ENCODE measurements at regions not wholly inside any gene's neighbourhood (a gene's known extent, or its start where the extent isn't known, plus 50 kb on each side); places are given as distances from the start of the nearest gene placed in this dataset.

- TF ChIP-seq CTCF (IDR thresholded peaks at IDR 0.05) (no peak), POLR2A (IDR thresholded peaks at IDR 0.05) (no peak)
- Histone ChIP-seq H3K4me3 (no peak overlapping the region), H3K27ac (no peak overlapping the region), H3K36me3 (ENCODE audit: low read depth, missing control alignments) (no peaks in the 10 kb centered on the region), H3K9me3 (no peaks in the 10 kb centered on the region), H3K27me3 (no peaks in the 10 kb centered on the region), H3K4me1 (peaks cover 9% of the 10 kb centered on the region)
- no peak for DNase-seq
- intact Hi-C loops (cut with DNase I; ENCODE audit: low total_unique reads) = no loop called here
- WGBS, 2 donors = 91% methylated on average over 11 to 17 of the region's 17 CpGs
These were observed 69.1 kb downstream of the METRNL start for GRCh38 chr17:83148317-83149028.

- Histone ChIP-seq H3K27me3 (no peaks in the 10 kb centered on the region), H3K4me3 (no peak overlapping the region), H3K4me1 (peaks cover 9% of the 10 kb centered on the region), H3K27ac (no peak overlapping the region), H3K9me3 (no peaks in the 10 kb centered on the region), H3K36me3 (ENCODE audit: low read depth, missing control alignments) (no peaks in the 10 kb centered on the region)
- no peak for DNase-seq
- intact Hi-C loops (cut with DNase I; ENCODE audit: low total_unique reads) = no loop called here
- TF ChIP-seq CTCF (IDR thresholded peaks at IDR 0.05) = no peak
- no peak for TF ChIP-seq POLR2A (IDR thresholded peaks at IDR 0.05)
- 83 to 88% methylated on average over 8 to 9 of the region's 9 CpGs for WGBS, 2 donors
These were observed 69.8 kb downstream of the METRNL start for GRCh38 chr17:83149029-83149725.

GRCh38 chr17:83149761-83150251 lies 70.4 kb downstream of the METRNL start:
- WGBS, 2 donors = 88 to 89% methylated on average over 8 to 15 of the region's 15 CpGs
- no peaks in the 10 kb centered on the region for H3K9me3 ChIP-seq
- H3K4me1 ChIP-seq = peaks cover 9% of the 10 kb centered on the region
- no peak overlapping the region for H3K4me3 ChIP-seq
- H3K27ac ChIP-seq = no peak overlapping the region
- TF ChIP-seq POLR2A (IDR thresholded peaks at IDR 0.05) = no peak
- DNase-seq = peak; percentile 12
- no peaks in the 10 kb centered on the region for H3K27me3 ChIP-seq
- H3K36me3 ChIP-seq (ENCODE audit: low read depth, missing control alignments) = no peaks in the 10 kb centered on the region
- intact Hi-C loops (cut with DNase I; ENCODE audit: low total_unique reads) = no loop called here

- 91% methylated on average over 10 of the region's 10 CpGs for WGBS, 2 donors
- Histone ChIP-seq H3K27me3 (no peaks in the 10 kb centered on the region), H3K36me3 (ENCODE audit: low read depth, missing control alignments) (no peaks in the 10 kb centered on the region), H3K9me3 (no peaks in the 10 kb centered on the region), H3K4me3 (no peak overlapping the region), H3K4me1 (peaks cover 9% of the 10 kb centered on the region), H3K27ac (no peak overlapping the region)
- peak; percentile 8 for DNase-seq
- TF ChIP-seq CTCF (IDR thresholded peaks at IDR 0.05) (no peak), POLR2A (IDR thresholded peaks at IDR 0.05) (no peak)
- intact Hi-C loops (cut with DNase I; ENCODE audit: low total_unique reads) = no loop called here
These were observed 71.1 kb downstream of the METRNL start for GRCh38 chr17:83150369-83151055.

- no peaks in the 10 kb centered on the region for H3K9me3 ChIP-seq
- TF ChIP-seq CTCF (IDR thresholded peaks at IDR 0.05) = no peak
- no peak for TF ChIP-seq POLR2A (IDR thresholded peaks at IDR 0.05)
- H3K27me3 ChIP-seq = no peaks in the 10 kb centered on the region
- WGBS, 2 donors = 86 to 89% methylated on average over 13 to 16 of the region's 16 CpGs
- intact Hi-C loops (cut with DNase I; ENCODE audit: low total_unique reads) = no loop called here
- no peak overlapping the region for H3K4me3 ChIP-seq
- H3K27ac ChIP-seq = no peak overlapping the region
- no peaks in the 10 kb centered on the region for H3K36me3 ChIP-seq (ENCODE audit: low read depth, missing control alignments)
- no peak for DNase-seq
- peaks cover 9% of the 10 kb centered on the region for H3K4me1 ChIP-seq
These were observed 71.6 kb downstream of the METRNL start for GRCh38 chr17:83151056-83151441.
